DMS53 treated with DMSO at 0.1 percent for 48 hours (cell line): ENCODE measurements at regions not wholly inside any gene's neighbourhood (a gene's known extent, or its start where the extent isn't known, plus 50 kb on each side); places are given as distances from the start of the nearest gene placed in this dataset.

Experiments
- DNase-seq: peaks from one replicate; lab custom pipeline; 2025; ENCODE audit not compliant: unreplicated experiment; lab: John Stamatoyannopoulos, UW

- no peak for DNase-seq
Observed at GRCh38 chr1:79177844-79178243, 171.3 kb upstream of the ADGRL4 start.

- no peak for DNase-seq
Observed at GRCh38 chr1:79161077-79161476, 154.5 kb upstream of the ADGRL4 start.

GRCh38 chr1:79155991-79156390 lies 149.5 kb upstream of the ADGRL4 start:
- no peak for DNase-seq

- no peak for DNase-seq
Observed at GRCh38 chr1:79151006-79151796, 144.7 kb upstream of the ADGRL4 start.

GRCh38 chr1:79150576-79150975 lies 144.0 kb upstream of the ADGRL4 start:
- no peak for DNase-seq

GRCh38 chr1:79138227-79138626 lies 131.7 kb upstream of the ADGRL4 start:
- peak; percentile 7 for DNase-seq

- no peak for DNase-seq
Observed at GRCh38 chr1:79133774-79134364, 127.3 kb upstream of the ADGRL4 start.

GRCh38 chr1:79131626-79132025 lies 125.1 kb upstream of the ADGRL4 start:
- no peak for DNase-seq

GRCh38 chr1:79129914-79130313 lies 123.4 kb upstream of the ADGRL4 start:
- DNase-seq: no peak

- DNase-seq: peak; percentile 85
Observed at GRCh38 chr1:79128722-79129121, 122.2 kb upstream of the ADGRL4 start.

GRCh38 chr1:79124756-79125155 lies 118.2 kb upstream of the ADGRL4 start:
- DNase-seq: no peak

- DNase-seq: no peak
Observed at GRCh38 chr1:79122521-79122920, 116.0 kb upstream of the ADGRL4 start.

- DNase-seq: no peak
Observed at GRCh38 chr1:79117376-79117775, 110.8 kb upstream of the ADGRL4 start.

GRCh38 chr1:79113836-79114235 lies 107.3 kb upstream of the ADGRL4 start:
- DNase-seq: no peak

GRCh38 chr1:79110749-79111148 lies 104.2 kb upstream of the ADGRL4 start:
- no peak for DNase-seq

- no peak for DNase-seq
Observed at GRCh38 chr1:79109445-79109844, 102.9 kb upstream of the ADGRL4 start.

GRCh38 chr1:79105500-79105899 lies 99.0 kb upstream of the ADGRL4 start:
- DNase-seq: no peak

GRCh38 chr1:79104617-79105016 lies 98.1 kb upstream of the ADGRL4 start:
- DNase-seq: no peak

GRCh38 chr1:79100385-79100784 lies 93.9 kb upstream of the ADGRL4 start:
- no peak for DNase-seq

- no peak for DNase-seq
Observed at GRCh38 chr1:79090985-79091384, 84.5 kb upstream of the ADGRL4 start.

- DNase-seq: no peak
Observed at GRCh38 chr1:79089946-79090345, 83.4 kb upstream of the ADGRL4 start.

- no peak for DNase-seq
Observed at GRCh38 chr1:79082233-79082632, 75.7 kb upstream of the ADGRL4 start.

- peak; percentile 97 for DNase-seq
Observed at GRCh38 chr1:79079770-79080169, 73.2 kb upstream of the ADGRL4 start.
